H9 (cell line): ENCODE measurements at regions not wholly inside any gene's neighbourhood (a gene's known extent, or its start where the extent isn't known, plus 50 kb on each side); places are given as distances from the start of the nearest gene placed in this dataset.

ENCODE experiments used
- DNase-seq: peaks from one replicate; pipeline ENCODE4 v3.0.0-alpha.2; 2017
- H2AFZ ChIP-seq: one replicate; pipeline ENCODE4 v1.6.1; 2013; ENCODE audit warnings: mild to moderate bottlenecking, low read length, control low read depth, moderate library complexity
- H2AK5ac ChIP-seq: 2 replicates; pipeline ENCODE4 v1.6.1; 2013; ENCODE audit warnings: low read length, control low read depth, mixed read lengths; ENCODE audit not compliant: insufficient read length
- H2BK120ac ChIP-seq: one replicate; pipeline ENCODE4 v1.6.1; 2013; ENCODE audit warnings: low read depth, mild to moderate bottlenecking, low read length, control low read depth, inconsistent platforms; ENCODE audit not compliant: poor library complexity, severe bottlenecking
- H2BK12ac ChIP-seq: 2 replicates; pipeline ENCODE4 v1.6.1; 2013; ENCODE audit warnings: low read length, control low read depth, mixed read lengths, low read depth; ENCODE audit not compliant: insufficient read length
- H2BK15ac ChIP-seq: 2 replicates; pipeline ENCODE4 v1.6.1; 2013; ENCODE audit warnings: low read depth, low read length, control low read depth
- H2BK20ac ChIP-seq: one replicate; pipeline ENCODE4 v1.6.1; 2013; ENCODE audit warnings: low read depth, mild to moderate bottlenecking, low read length, control low read depth, inconsistent platforms; ENCODE audit not compliant: poor library complexity, severe bottlenecking
- H2BK5ac ChIP-seq: 2 replicates; pipeline ENCODE4 v1.6.1; 2013; ENCODE audit warnings: low read length, control low read depth, mixed read lengths; ENCODE audit not compliant: insufficient read length
- H3K14ac ChIP-seq: 2 replicates; pipeline ENCODE4 v1.6.1; 2013; ENCODE audit warnings: low read length, control low read depth; ENCODE audit not compliant: insufficient read depth
- H3K18ac ChIP-seq: 2 replicates; pipeline ENCODE4 v1.6.1; 2013; ENCODE audit warnings: low read depth, mild to moderate bottlenecking, mixed read lengths, low read length, control low read depth; ENCODE audit not compliant: insufficient read length
- H3K23ac ChIP-seq: 2 replicates; pipeline ENCODE4 v1.6.1; 2013; ENCODE audit warnings: low read length, control low read depth, mixed read lengths, low read depth; ENCODE audit not compliant: insufficient read length
- H3K23me2 ChIP-seq: 2 replicates; pipeline ENCODE4 v1.6.1; 2013; ENCODE audit warnings: low read depth, mild to moderate bottlenecking, mixed read lengths, low read length, control low read depth; ENCODE audit not compliant: insufficient read length, poor library complexity, severe bottlenecking
- H3K27ac ChIP-seq: 2 replicates; pipeline ENCODE4 v1.5.1; 2013; ENCODE audit warnings: low read length, control low read depth, mixed read lengths, low read depth; ENCODE audit not compliant: insufficient read length
- H3K27me3 ChIP-seq: 2 replicates; pipeline ENCODE4 v1.6.1; 2013; ENCODE audit warnings: low read length, control low read depth, inconsistent platforms; ENCODE audit not compliant: insufficient read depth
- H3K4ac ChIP-seq: 2 replicates; pipeline ENCODE4 v1.6.1; 2013; ENCODE audit warnings: low read depth, mild to moderate bottlenecking, control low read depth, inconsistent platforms, low read length, moderate library complexity
- H3K4me1 ChIP-seq: 2 replicates; pipeline ENCODE4 v1.6.1; 2013; ENCODE audit warnings: low read length, control low read depth, inconsistent platforms; ENCODE audit not compliant: insufficient read depth
- H3K4me2 ChIP-seq: 2 replicates; pipeline ENCODE4 v1.6.1; 2013; ENCODE audit warnings: low read length, control low read depth, mixed read lengths; ENCODE audit not compliant: insufficient read length, insufficient read depth
- H3K56ac ChIP-seq: 2 replicates; pipeline ENCODE4 v1.6.1; 2013; ENCODE audit warnings: low read depth, mild to moderate bottlenecking, mixed read lengths, low read length, control low read depth; ENCODE audit not compliant: insufficient read length
- H3K79me1 ChIP-seq: 2 replicates; pipeline ENCODE4 v1.6.1; 2013; ENCODE audit warnings: low read depth, mild to moderate bottlenecking, moderate library complexity, low read length, control low read depth, inconsistent platforms; ENCODE audit not compliant: insufficient read depth, poor library complexity, severe bottlenecking
- H3K79me2 ChIP-seq: 2 replicates; pipeline ENCODE4 v1.6.1; 2013; ENCODE audit warnings: low read length, control low read depth, inconsistent platforms; ENCODE audit not compliant: insufficient read depth
- H3K9ac ChIP-seq: 2 replicates; pipeline ENCODE4 v1.6.1; 2013; ENCODE audit warnings: low read length, control low read depth, mixed read lengths; ENCODE audit not compliant: insufficient read length; ENCODE audit errors: extremely low read depth
- H3K9me3 ChIP-seq: one replicate; pipeline ENCODE4 v1.6.1; 2013; ENCODE audit warnings: low read depth, low read length, inconsistent platforms; ENCODE audit not compliant: control insufficient read depth
- H3T11ph ChIP-seq: one replicate; pipeline ENCODE4 v1.6.1; 2013; ENCODE audit warnings: mild to moderate bottlenecking, low read length, control low read depth, inconsistent platforms
- H4K20me1 ChIP-seq: one replicate; pipeline ENCODE4 v1.6.1; 2013; ENCODE audit not compliant: control insufficient read depth, insufficient read length, insufficient read depth
- H4K5ac ChIP-seq: 2 replicates; pipeline ENCODE4 v1.6.1; 2013; ENCODE audit warnings: low read depth, mild to moderate bottlenecking, mixed read lengths, low read length, control low read depth; ENCODE audit not compliant: insufficient read length
- H4K8ac ChIP-seq: replicated peaks from 2 replicates; pipeline ENCODE4 v1.6.1; 2013; ENCODE audit warnings: low read length, control low read depth, mixed read lengths, low read depth; ENCODE audit not compliant: insufficient read length
- H4K91ac ChIP-seq: 2 replicates; pipeline ENCODE4 v1.6.1; 2013; ENCODE audit warnings: low read depth, mild to moderate bottlenecking, moderate library complexity, mixed read lengths, low read length, control low read depth; ENCODE audit not compliant: insufficient read length
- H3K27ac Mint-ChIP-seq, 3 experiments: 2 replicates in 2 of 3; 3 replicates in 1 of 3; pipeline ENCODE4 v1.8.0; 2020 to 2021; ENCODE audit warnings: mixed read lengths in 3 of 3, mild to moderate bottlenecking in 1 of 3, moderate library complexity in 1 of 3
- H3K27me3 Mint-ChIP-seq: 2 replicates; pipeline ENCODE4 v1.8.0; 2021; ENCODE audit warnings: low read depth, mild to moderate bottlenecking, moderate library complexity, mixed read lengths
- H3K36me3 Mint-ChIP-seq, 3 experiments: 2 replicates in 2 of 3; 3 replicates in 1 of 3; pipeline ENCODE4 v1.8.0; 2020 to 2021; ENCODE audit warnings: low read depth in 3 of 3, mixed read lengths in 3 of 3; ENCODE audit not compliant: insufficient read depth in 1 of 3
- H3K4me1 Mint-ChIP-seq, 2 experiments: 2 replicates each; pipeline ENCODE4 v1.8.0; 2020; ENCODE audit warnings: mixed read lengths in 2 of 2
- H3K4me3 Mint-ChIP-seq, 2 experiments: 2 replicates in 1 of 2; 3 replicates in 1 of 2; pipeline ENCODE4 v1.8.0; 2020 to 2021; ENCODE audit warnings: mild to moderate bottlenecking in 2 of 2, mixed read lengths in 2 of 2, moderate library complexity in 1 of 2
- H3K9me3 Mint-ChIP-seq, 2 experiments: 2 replicates in 1 of 2; 3 replicates in 1 of 2; pipeline ENCODE4 v1.8.0; 2020; ENCODE audit warnings: mild to moderate bottlenecking in 2 of 2, mixed read lengths in 2 of 2, moderate library complexity in 1 of 2
- CTCF ChIP-seq: fragments of 200-600 bp; sonication (generic); conservative IDR thresholded peaks from 3 replicates; pipeline ENCODE4 v1.8.0; 2021; ENCODE audit warnings: antibody characterized with exemption, mild to moderate bottlenecking
- WGBS: extraction: QIAGEN DNeasy Blood & Tissue Kit; methylation state at CpG from one replicate; pipeline ENCODE4 v1.1.7; 2013; ENCODE audit warnings: missing lambda C conversion rate, low lambda C conversion rate, mixed read lengths; ENCODE audit not compliant: insufficient read length; ENCODE audit errors: extremely low coverage; 5-methylcytosine and 5-hydroxymethylcytosine counted together

- Histone ChIP-seq H3K27me3 (peaks cover 2% of the 10 kb centered on the region; the same call in 1 of the 2 replicates), H3K79me1 (no peaks in the 10 kb centered on the region), H4K8ac (no peak overlapping the region), H3T11ph (no peak overlapping the region), H2BK15ac (no peak overlapping the region), H2BK120ac (no peak overlapping the region), H3K18ac (no peak overlapping the region), H3K9ac (no peak overlapping the region), H3K4ac (no peak overlapping the region), H2AK5ac (no peak overlapping the region), H3K23me2 (no peaks in the 10 kb centered on the region), H3K56ac (no peak overlapping the region), H4K91ac (no peak overlapping the region), H3K14ac (no peak overlapping the region; the same call in 1 of the 2 replicates), H2BK20ac (no peak overlapping the region), H3K79me2 (no peaks in the 10 kb centered on the region), H3K9me3 (no peaks in the 10 kb centered on the region), H3K4me2 (no peak overlapping the region), H2BK5ac (no peak overlapping the region), H3K23ac (no peak overlapping the region), H2BK12ac (no peak overlapping the region), H4K20me1 (no peaks in the 10 kb centered on the region), H3K27ac (no peak overlapping the region), H4K5ac (no peak overlapping the region), H3K4me1 (peaks cover 15% of the 10 kb centered on the region; the same call in 1 of the 2 replicates), H2AFZ (no peak overlapping the region)
- peaks cover 34% of the 10 kb centered on the region for H3K27me3 Mint-ChIP-seq
- DNase-seq = no peak
- no peak for TF ChIP-seq CTCF
- no peak overlapping the region for H3K27ac Mint-ChIP-seq
- no peaks in the 10 kb centered on the region; a peak in 1 of 5 replicates for H3K9me3 Mint-ChIP-seq
- H3K4me1 Mint-ChIP-seq = peaks cover 36 to 42% of the 10 kb centered on the region in 2 experiments
- H3K4me3 Mint-ChIP-seq = no peak overlapping the region
- no CpG with 5 or more reads among the region's 10 CpGs for WGBS
- no peaks in the 10 kb centered on the region; a peak in 1 of 7 replicates for H3K36me3 Mint-ChIP-seq
Observed at GRCh38 chr22:48340191-48340590, 1487.5 kb downstream of the BRD1 start.
